ENCODE measurements at regions not wholly inside any gene's neighbourhood (a gene's known extent, or its start where the extent isn't known, plus 50 kb on each side); places are given as distances from the start of the nearest gene placed in this dataset.

GRCh38 chrX:39755143-39756032 is 342.4 kb downstream of the BCOR start:
- H3K79me1 ChIP-seq (replicated peaks; ENCODE audit: low read length, poor library complexity, severe bottlenecking) = no peaks in the 10 kb centered on the region
- H3K4ac ChIP-seq (ENCODE audit: low read depth in 1 of 2, low read length in 2 of 2) = peak overlapping the region in 1 of 2 experiments; percentile 79
- peaks cover 44% of the 10 kb centered on the region for H3K4me1 ChIP-seq (ENCODE audit: control insufficient read depth, insufficient read depth, low read depth, low read length)
- peak; percentile 93 for DNase-seq
- H3K27ac ChIP-seq (ENCODE audit: low read length, poor library complexity, severe bottlenecking) = peak overlapping the region; percentile 98
- peak overlapping the region; percentile 62 for H3K9ac ChIP-seq (ENCODE audit: low read length)
- 40% methylated on average over 17 of the region's 25 CpGs for WGBS
- H3K18ac ChIP-seq (ENCODE audit: low read depth in 1 of 2, low read length in 2 of 2) = peak overlapping the region; percentile 33 to 78
- no peak overlapping the region for H3K14ac ChIP-seq (ENCODE audit: low read length in 2 of 2)
- peak overlapping the region; percentile 42 for H2AFZ ChIP-seq (ENCODE audit: low read depth, low read length)
- peaks cover 3% of the 10 kb centered on the region for H3K9me3 ChIP-seq (ENCODE audit: control insufficient read depth, low read length)
- peak overlapping the region; percentile 9 for H3K4me2 ChIP-seq (ENCODE audit: low read length, poor library complexity, severe bottlenecking)
- H2BK15ac ChIP-seq (ENCODE audit: low read depth, poor library complexity, severe bottlenecking) = no peak overlapping the region
- no peak overlapping the region for H3K4me3 ChIP-seq (ENCODE audit: insufficient read depth in 1 of 2, low read depth in 1 of 2, low read length in 2 of 2)
- peak overlapping the region; percentile 81 for H2AK5ac ChIP-seq (ENCODE audit: low read length, severe bottlenecking)
- peak overlapping the region; percentile 75 for H4K91ac ChIP-seq (ENCODE audit: low read length)
- peak overlapping the region; percentile 19 to 90 for H2BK12ac ChIP-seq (ENCODE audit: low read length in 2 of 2)
- no peak overlapping the region for H3K23ac ChIP-seq (ENCODE audit: low read length in 2 of 2)
- H3K27me3 ChIP-seq (ENCODE audit: control insufficient read depth in 1 of 2, insufficient read depth in 1 of 2, low read length in 2 of 2) = peaks cover 0 to 4% of the 10 kb centered on the region in 2 experiments
- no peaks in the 10 kb centered on the region for H3K36me3 ChIP-seq (ENCODE audit: control insufficient read depth in 1 of 2, insufficient read depth in 2 of 2, low read depth in 1 of 2, low read length in 2 of 2)
- peak overlapping the region; percentile 84 for H2BK5ac ChIP-seq (ENCODE audit: low read depth, low read length, poor library complexity, severe bottlenecking)
- peak overlapping the region; percentile 34 for H2BK120ac ChIP-seq (ENCODE audit: low read depth, low read length)
- peak overlapping the region; percentile 55 for H4K8ac ChIP-seq (ENCODE audit: low read length)

GRCh38 chrX:39756086-39756883 is 341.5 kb downstream of the BCOR start:
- H3K9me3 ChIP-seq (ENCODE audit: control insufficient read depth, low read length) = peaks cover 3% of the 10 kb centered on the region
- H3K14ac ChIP-seq (ENCODE audit: low read length in 2 of 2) = no peak overlapping the region
- peak overlapping the region in 1 of 2 experiments; percentile 79 for H3K4ac ChIP-seq (ENCODE audit: low read depth in 1 of 2, low read length in 2 of 2)

DNA sequence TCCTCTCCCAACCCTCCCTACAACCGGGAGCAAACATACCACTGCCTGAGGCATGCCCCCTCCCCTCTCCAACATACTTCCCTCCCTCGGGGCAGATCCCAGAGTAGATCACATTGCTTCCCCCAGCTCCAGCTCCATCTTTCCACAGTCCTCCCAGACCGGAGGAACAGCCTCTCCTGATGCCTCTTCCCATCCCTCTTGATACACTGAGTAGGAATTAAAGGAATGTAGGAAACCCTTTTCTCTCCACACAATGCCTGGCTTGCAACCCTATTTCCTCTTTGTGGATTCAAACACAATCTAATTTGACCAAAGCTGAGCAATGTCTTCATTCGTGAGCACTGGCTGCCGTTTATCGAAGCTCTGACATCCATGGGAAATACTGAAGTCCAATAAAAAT is 339.8 kb downstream of the BCOR start:
- H4K8ac ChIP-seq (ENCODE audit: low read length) = no peak overlapping the region
- H3K18ac ChIP-seq (ENCODE audit: low read depth in 1 of 2, low read length in 2 of 2) = no peak overlapping the region
- no peak overlapping the region for H2BK15ac ChIP-seq (ENCODE audit: low read depth, poor library complexity, severe bottlenecking)
- 46% methylated on average over 6 of the region's 6 CpGs for WGBS
- H2BK5ac ChIP-seq (ENCODE audit: low read depth, low read length, poor library complexity, severe bottlenecking) = no peak overlapping the region
- H2BK120ac ChIP-seq (ENCODE audit: low read depth, low read length) = no peak overlapping the region
- no peak overlapping the region for H3K4me2 ChIP-seq (ENCODE audit: low read length, poor library complexity, severe bottlenecking)
- peak overlapping the region; percentile 99 for H3K27ac ChIP-seq (ENCODE audit: low read length, poor library complexity, severe bottlenecking)
- no peak overlapping the region for H3K4me3 ChIP-seq (ENCODE audit: insufficient read depth in 1 of 2, low read depth in 1 of 2, low read length in 2 of 2)
- H3K4me1 ChIP-seq (ENCODE audit: control insufficient read depth, insufficient read depth, low read depth, low read length) = peaks cover 52% of the 10 kb centered on the region
- H4K91ac ChIP-seq (ENCODE audit: low read length) = peak overlapping the region; percentile 61
- no peaks in the 10 kb centered on the region for H3K36me3 ChIP-seq (ENCODE audit: control insufficient read depth in 1 of 2, insufficient read depth in 2 of 2, low read depth in 1 of 2, low read length in 2 of 2)
- H2AK5ac ChIP-seq (ENCODE audit: low read length, severe bottlenecking) = no peak overlapping the region
- H3K9ac ChIP-seq (ENCODE audit: low read length) = no peak overlapping the region
- no peak overlapping the region for H2AFZ ChIP-seq (ENCODE audit: low read depth, low read length)
- DNase-seq = peak; percentile 22
- no peaks in the 10 kb centered on the region for H3K79me1 ChIP-seq (replicated peaks; ENCODE audit: low read length, poor library complexity, severe bottlenecking)
- no peak overlapping the region for H3K14ac ChIP-seq (ENCODE audit: low read length in 2 of 2)
- H3K23ac ChIP-seq (ENCODE audit: low read length in 2 of 2) = no peak overlapping the region
- peaks cover 0 to 16% of the 10 kb centered on the region in 2 experiments for H3K27me3 ChIP-seq (ENCODE audit: control insufficient read depth in 1 of 2, insufficient read depth in 1 of 2, low read length in 2 of 2)
- H2BK12ac ChIP-seq (ENCODE audit: low read length in 2 of 2) = no peak overlapping the region
- H3K4ac ChIP-seq (ENCODE audit: low read depth in 1 of 2, low read length in 2 of 2) = no peak overlapping the region
- H3K9me3 ChIP-seq (ENCODE audit: control insufficient read depth, low read length) = no peaks in the 10 kb centered on the region

More at GRCh38 chrX:39756086-39756883, 341.5 kb downstream of the BCOR start:
- Histone ChIP-seq H3K4me3 (ENCODE audit: insufficient read depth in 1 of 2, low read depth in 1 of 2, low read length in 2 of 2) (no peak overlapping the region), H3K27me3 (ENCODE audit: control insufficient read depth in 1 of 2, insufficient read depth in 1 of 2, low read length in 2 of 2) (peaks cover 0 to 12% of the 10 kb centered on the region in 2 experiments), H2BK12ac (ENCODE audit: low read length in 2 of 2) (peak overlapping the region in 1 of 2 experiments; percentile 90), H3K9ac (ENCODE audit: low read length) (no peak overlapping the region), H3K23ac (ENCODE audit: low read length in 2 of 2) (no peak overlapping the region), H3K18ac (ENCODE audit: low read depth in 1 of 2, low read length in 2 of 2) (peak overlapping the region; percentile 62 to 76), H2BK120ac (ENCODE audit: low read depth, low read length) (peak overlapping the region; percentile 34), H2AFZ (ENCODE audit: low read depth, low read length) (no peak overlapping the region), H4K91ac (ENCODE audit: low read length) (peak overlapping the region; percentile 39), H2BK15ac (ENCODE audit: low read depth, poor library complexity, severe bottlenecking) (no peak overlapping the region), H3K4me1 (ENCODE audit: control insufficient read depth, insufficient read depth, low read depth, low read length) (peaks cover 48% of the 10 kb centered on the region), H2BK5ac (ENCODE audit: low read depth, low read length, poor library complexity, severe bottlenecking) (peak overlapping the region; percentile 84), H2AK5ac (ENCODE audit: low read length, severe bottlenecking) (peak overlapping the region; percentile 81), H3K79me1 (replicated peaks; ENCODE audit: low read length, poor library complexity, severe bottlenecking) (no peaks in the 10 kb centered on the region), H4K8ac (ENCODE audit: low read length) (peak overlapping the region; percentile 12), H3K27ac (ENCODE audit: low read length, poor library complexity, severe bottlenecking) (peak overlapping the region; percentile 98), H3K36me3 (ENCODE audit: control insufficient read depth in 1 of 2, insufficient read depth in 2 of 2, low read depth in 1 of 2, low read length in 2 of 2) (no peaks in the 10 kb centered on the region), H3K4me2 (ENCODE audit: low read length, poor library complexity, severe bottlenecking) (no peak overlapping the region)
- DNase-seq = no peak
- WGBS = 89% methylated on average over 11 of the region's 18 CpGs
